ENCODE measurements at regions not wholly inside any gene's neighbourhood (a gene's known extent, or its start where the extent isn't known, plus 50 kb on each side); places are given as distances from the start of the nearest gene placed in this dataset.

DNA sequence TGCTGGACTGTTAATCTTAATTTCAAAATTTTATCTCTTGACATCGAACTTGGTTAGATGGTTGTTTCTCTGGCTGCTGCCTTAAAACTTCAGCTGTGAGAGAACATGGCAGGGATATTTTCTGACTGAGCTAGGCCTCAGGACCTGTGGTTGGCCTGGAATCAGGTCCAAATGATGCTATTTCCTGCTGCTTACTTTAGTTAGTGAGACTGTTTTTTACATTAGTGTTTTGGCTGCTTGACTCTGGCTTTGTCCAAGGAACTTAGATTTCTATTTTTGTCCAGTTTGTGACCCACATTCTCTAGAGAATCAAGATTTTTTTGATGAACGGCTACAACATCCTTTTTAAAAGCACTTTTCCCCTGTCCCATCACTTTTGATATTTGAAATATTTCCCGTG, 497.9 kb upstream of the SGO1 start:
- H3K9me3 Mint-ChIP-seq: peaks cover 11% of the 10 kb centered on the region
- H3K27me3 Mint-ChIP-seq: no peaks in the 10 kb centered on the region
- no peak overlapping the region for H3K4me3 Mint-ChIP-seq
- TF ChIP-seq, protein P1, sequence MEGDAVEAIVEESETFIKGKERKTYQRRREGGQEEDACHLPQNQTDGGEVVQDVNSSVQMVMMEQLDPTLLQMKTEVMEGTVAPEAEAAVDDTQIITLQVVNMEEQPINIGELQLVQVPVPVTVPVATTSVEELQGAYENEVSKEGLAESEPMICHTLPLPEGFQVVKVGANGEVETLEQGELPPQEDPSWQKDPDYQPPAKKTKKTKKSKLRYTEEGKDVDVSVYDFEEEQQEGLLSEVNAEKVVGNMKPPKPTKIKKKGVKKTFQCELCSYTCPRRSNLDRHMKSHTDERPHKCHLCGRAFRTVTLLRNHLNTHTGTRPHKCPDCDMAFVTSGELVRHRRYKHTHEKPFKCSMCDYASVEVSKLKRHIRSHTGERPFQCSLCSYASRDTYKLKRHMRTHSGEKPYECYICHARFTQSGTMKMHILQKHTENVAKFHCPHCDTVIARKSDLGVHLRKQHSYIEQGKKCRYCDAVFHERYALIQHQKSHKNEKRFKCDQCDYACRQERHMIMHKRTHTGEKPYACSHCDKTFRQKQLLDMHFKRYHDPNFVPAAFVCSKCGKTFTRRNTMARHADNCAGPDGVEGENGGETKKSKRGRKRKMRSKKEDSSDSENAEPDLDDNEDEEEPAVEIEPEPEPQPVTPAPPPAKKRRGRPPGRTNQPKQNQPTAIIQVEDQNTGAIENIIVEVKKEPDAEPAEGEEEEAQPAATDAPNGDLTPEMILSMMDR (conservative IDR thresholded peaks at IDR 0.05): no peak
- no peaks in the 10 kb centered on the region for H3K4me1 Mint-ChIP-seq (ENCODE audit: unreplicated experiment)
- H3K27ac Mint-ChIP-seq: no peak overlapping the region
- no peak for DNase-seq (ENCODE audit: extremely low spot score, unreplicated experiment)
- H3K36me3 Mint-ChIP-seq: no peaks in the 10 kb centered on the region

- Mint-ChIP-seq H3K4me1 (ENCODE audit: unreplicated experiment) (no peaks in the 10 kb centered on the region), H3K36me3 (no peaks in the 10 kb centered on the region), H3K4me3 (no peak overlapping the region), H3K27me3 (no peaks in the 10 kb centered on the region), H3K27ac (no peak overlapping the region), H3K9me3 (peaks cover 11% of the 10 kb centered on the region)
- DNase-seq (ENCODE audit: extremely low spot score, unreplicated experiment): no peak
- TF ChIP-seq, protein P1 (conservative IDR thresholded peaks at IDR 0.05): no peak
These were observed 496.6 kb upstream of the SGO1 start for GRCh38 chr3:20682573-20682972.

DNA sequence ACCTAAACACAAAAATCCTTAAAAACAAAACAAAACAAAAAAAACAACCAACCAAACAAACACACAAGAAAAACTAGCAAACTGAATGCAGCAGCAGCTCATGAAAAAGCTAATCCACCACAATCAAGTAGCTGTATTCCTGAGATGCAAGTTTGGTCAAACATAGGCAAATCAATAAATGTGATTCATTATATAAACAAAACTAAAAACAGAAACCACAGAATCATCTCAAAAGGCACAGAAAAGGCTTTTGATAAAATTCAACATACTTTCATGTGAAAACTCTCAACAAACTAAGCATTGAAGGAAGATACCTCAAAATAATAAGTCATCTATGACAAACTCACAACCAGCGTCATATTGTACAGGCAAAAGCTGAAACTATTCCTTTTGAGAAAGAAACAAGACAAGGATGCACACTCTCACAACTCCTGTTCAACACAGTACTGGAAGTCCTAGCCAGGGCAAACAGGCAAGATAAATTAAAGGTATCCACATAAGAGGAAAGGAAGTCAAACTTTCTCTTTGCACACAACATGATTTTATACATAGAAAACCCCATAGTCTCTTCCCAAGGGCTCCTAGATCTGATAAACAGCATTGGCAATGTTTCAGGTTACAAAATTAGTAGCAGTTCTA, 495.1 kb upstream of the SGO1 start:
- Mint-ChIP-seq H3K27ac (no peak overlapping the region), H3K9me3 (peaks cover 11% of the 10 kb centered on the region), H3K4me3 (no peak overlapping the region), H3K4me1 (ENCODE audit: unreplicated experiment) (no peaks in the 10 kb centered on the region), H3K27me3 (no peaks in the 10 kb centered on the region), H3K36me3 (no peaks in the 10 kb centered on the region)
- DNase-seq (ENCODE audit: extremely low spot score, unreplicated experiment): no peak
- TF ChIP-seq, protein P1 (conservative IDR thresholded peaks at IDR 0.05): no peak

GRCh38 chr3:20673866-20674265, 487.9 kb upstream of the SGO1 start:
- Mint-ChIP-seq H3K9me3 (peaks cover 13% of the 10 kb centered on the region), H3K4me3 (no peak overlapping the region), H3K36me3 (no peaks in the 10 kb centered on the region), H3K27ac (no peak overlapping the region), H3K4me1 (ENCODE audit: unreplicated experiment) (peaks cover 6% of the 10 kb centered on the region), H3K27me3 (no peaks in the 10 kb centered on the region)
- no peak for DNase-seq (ENCODE audit: extremely low spot score, unreplicated experiment)
- TF ChIP-seq, protein P1 (conservative IDR thresholded peaks at IDR 0.05): no peak

GRCh38 chr3:20669675-20670074, 483.7 kb upstream of the SGO1 start:
- peaks cover 7% of the 10 kb centered on the region for H3K9me3 Mint-ChIP-seq
- H3K36me3 Mint-ChIP-seq: no peaks in the 10 kb centered on the region
- H3K4me1 Mint-ChIP-seq (ENCODE audit: unreplicated experiment): peaks cover 11% of the 10 kb centered on the region
- H3K4me3 Mint-ChIP-seq: no peak overlapping the region
- H3K27me3 Mint-ChIP-seq: no peaks in the 10 kb centered on the region
- TF ChIP-seq, protein P1 (conservative IDR thresholded peaks at IDR 0.05): no peak
- H3K27ac Mint-ChIP-seq: no peak overlapping the region
- DNase-seq (ENCODE audit: extremely low spot score, unreplicated experiment): no peak

DNA sequence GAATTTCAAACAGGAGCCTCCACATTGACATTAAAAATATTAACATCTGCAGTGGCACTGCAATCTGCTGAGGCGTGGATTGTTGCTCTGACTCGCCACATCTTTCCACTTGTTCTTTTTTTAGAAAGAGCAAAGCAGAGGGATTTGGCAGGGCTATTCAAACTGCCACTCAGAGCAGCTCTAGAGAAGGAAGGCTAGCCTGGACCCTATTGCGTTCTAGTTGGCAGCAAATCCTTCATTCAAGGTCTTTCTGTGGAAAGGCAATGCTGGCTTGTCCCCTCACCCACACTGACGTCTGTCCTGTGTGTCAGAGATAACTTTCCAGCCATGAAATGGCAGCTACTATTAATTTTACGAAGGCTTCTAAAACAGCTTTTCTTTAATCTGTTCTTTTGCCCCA, 483.2 kb upstream of the SGO1 start:
- TF ChIP-seq, protein P1 (conservative IDR thresholded peaks at IDR 0.05): no peak
- no peak overlapping the region for H3K4me3 Mint-ChIP-seq
- peaks cover 11% of the 10 kb centered on the region for H3K4me1 Mint-ChIP-seq (ENCODE audit: unreplicated experiment)
- no peaks in the 10 kb centered on the region for H3K36me3 Mint-ChIP-seq
- no peaks in the 10 kb centered on the region for H3K27me3 Mint-ChIP-seq
- no peak overlapping the region for H3K27ac Mint-ChIP-seq
- DNase-seq (ENCODE audit: extremely low spot score, unreplicated experiment): no peak
- H3K9me3 Mint-ChIP-seq: peaks cover 7% of the 10 kb centered on the region
